Tibial artery (tissue), 4 donors: ENCODE measurements at regions not wholly inside any gene's neighbourhood (a gene's known extent, or its start where the extent isn't known, plus 50 kb on each side); places are given as distances from the start of the nearest gene placed in this dataset.
A peak's percentile ranks its signal among the peaks of the same experiment; 100 is the strongest.

ENCODE experiments used
- DNase-seq, 2 donors: peaks; one replicate each; pipeline ENCODE4 v3.0.0-alpha.2; 2019
- H3K27ac ChIP-seq, 2 donors: fragments of 200-600 bp; sonication (generic) in 1 of 2; 1 replicate in 1 of 2; 2 replicates in 1 of 2; pipeline ENCODE4 v1.5.1; 2018 to 2019; ENCODE audit warnings: mild to moderate bottlenecking in 1 of 2
- H3K27me3 ChIP-seq, 2 donors: fragments of 200-600 bp; sonication (generic) in 1 of 2; one replicate each; pipeline versions ENCODE4 v1.5.1 to v1.6.0; 2016 to 2019
- H3K36me3 ChIP-seq, 3 donors: fragments of 200-600 bp; sonication (generic) in 2 of 3; one replicate each; pipeline ENCODE4 v1.5.1; 2016 to 2019; ENCODE audit warnings: mild to moderate bottlenecking in 2 of 3
- H3K4me1 ChIP-seq, 4 donors: fragments of 200-600 bp; sonication (generic) in 2 of 4; 1 replicate in 3 of 4; 2 replicates in 1 of 4; pipeline ENCODE4 v1.5.1; 2016 to 2019
- H3K4me3 ChIP-seq, 2 donors: fragments of 200-600 bp; sonication (generic) in 1 of 2; 1 replicate in 1 of 2; 2 replicates in 1 of 2; pipeline ENCODE4 v1.5.1; 2018 to 2019; ENCODE audit warnings: mild to moderate bottlenecking in 2 of 2
- H3K9me3 ChIP-seq, 3 donors: fragments of 200-600 bp; sonication (generic) in 1 of 3; one replicate each; pipeline ENCODE4 v1.5.1; 2016 to 2019
- CTCF ChIP-seq, 2 experiments: fragments of 200-600 bp in 1 of 2; fragments of 450-650 bp in 1 of 2; IDR thresholded peaks; one replicate each; pipeline ENCODE4 v1.5.1; 2017 to 2019; ENCODE audit warnings: antibody characterized with exemption in 2 of 2, mild to moderate bottlenecking in 1 of 2, moderate library complexity in 1 of 2
- intact Hi-C: fragments of 100-400 bp; cut with DNase I; formaldehyde crosslinking; loops from one replicate; pipeline ENCODE4 v1.15.0; 2023; ENCODE audit warnings: low total_unique reads

GRCh38 chr10:91154842-91155241 lies 65.6 kb upstream of the PCGF5 start:
- H3K4me3 ChIP-seq = no peak overlapping the region
- H3K4me1 ChIP-seq = no peaks in the 10 kb centered on the region
- no peaks in the 10 kb centered on the region for H3K9me3 ChIP-seq
- TF ChIP-seq CTCF (IDR thresholded peaks at IDR 0.05) = no peak
- no peak for DNase-seq
- no peaks in the 10 kb centered on the region for H3K36me3 ChIP-seq
- intact Hi-C loops = no loop called here
- no peak overlapping the region for H3K27ac ChIP-seq
- H3K27me3 ChIP-seq = no peaks in the 10 kb centered on the region

- Histone ChIP-seq H3K27me3 (no peaks in the 10 kb centered on the region), H3K4me3 (no peak overlapping the region), H3K36me3 (no peaks in the 10 kb centered on the region), H3K9me3 (no peaks in the 10 kb centered on the region), H3K27ac (no peak overlapping the region), H3K4me1 (no peaks in the 10 kb centered on the region)
- TF ChIP-seq CTCF (IDR thresholded peaks at IDR 0.05) = no peak
- intact Hi-C loops = no loop called here
- no peak for DNase-seq
Observed at GRCh38 chr10:91156196-91156595, 64.3 kb upstream of the PCGF5 start.

GRCh38 chr10:91159254-91159783 lies 61.1 kb upstream of the PCGF5 start:
- Histone ChIP-seq H3K9me3 (no peaks in the 10 kb centered on the region), H3K27ac (no peak overlapping the region), H3K27me3 (no peaks in the 10 kb centered on the region), H3K36me3 (no peaks in the 10 kb centered on the region), H3K4me3 (no peak overlapping the region), H3K4me1 (peaks cover 0 to 11% (median 7%) of the 10 kb centered on the region in 4 donors)
- no peak for DNase-seq
- TF ChIP-seq CTCF (IDR thresholded peaks at IDR 0.05) = no peak
- intact Hi-C loops = no loop called here

- H3K4me3 ChIP-seq = peak overlapping the region; percentile 64 to 95
Observed at GRCh38 chr10:91162050-91162494, 58.4 kb upstream of the PCGF5 start.

GRCh38 chr10:91162495-91163268 lies 57.8 kb upstream of the PCGF5 start:
- intact Hi-C loops = loop anchor here (10.0 kb wide), 2 partner anchors 62 to 118 kb away; partner anchors contain the start of gene PCGF5
- peak overlapping the region; percentile 64 to 95 for H3K4me3 ChIP-seq
- DNase-seq = peak; percentile 81 to 93
- H3K27ac ChIP-seq = peak overlapping the region; percentile 92 to 100
- no peaks in the 10 kb centered on the region for H3K9me3 ChIP-seq
- peaks cover 0 to 32% (median 19%) of the 10 kb centered on the region in 4 donors for H3K4me1 ChIP-seq
- TF ChIP-seq CTCF (IDR thresholded peaks at IDR 0.05) = no peak
- no peaks in the 10 kb centered on the region for H3K36me3 ChIP-seq
- H3K27me3 ChIP-seq = no peaks in the 10 kb centered on the region

More at GRCh38 chr10:91162050-91162494, 58.4 kb upstream of the PCGF5 start:
- Histone ChIP-seq H3K27ac (peak overlapping the region; percentile 92 to 100), H3K9me3 (no peaks in the 10 kb centered on the region), H3K4me1 (peaks cover 0 to 30% (median 16%) of the 10 kb centered on the region in 4 donors), H3K27me3 (no peaks in the 10 kb centered on the region), H3K36me3 (no peaks in the 10 kb centered on the region)
- DNase-seq = no peak
- intact Hi-C loops = loop anchor here (10.0 kb wide), 2 partner anchors 63 to 117 kb away; partner anchors contain the start of gene PCGF5
- TF ChIP-seq CTCF (IDR thresholded peaks at IDR 0.05) = no peak
